Gastrocnemius medialis (tissue), 4 donors: ENCODE measurements at regions not wholly inside any gene's neighbourhood (a gene's known extent, or its start where the extent isn't known, plus 50 kb on each side); places are given as distances from the start of the nearest gene placed in this dataset.

Experiments used
- ATAC-seq, 2 donors: fragments of 150-250 bp; one replicate each; pipeline ENCODE4 v1.9.1; 2016
- DNase-seq, 2 donors: peaks; one replicate each; pipeline ENCODE4 v3.0.0-alpha.2; 2019
- H3K27ac ChIP-seq, 4 donors: fragments of 200-600 bp; sonication (generic); 1 replicate in 1 of 4; 2 replicates in 3 of 4; pipeline ENCODE4 v1.5.1; 2016 to 2018; ENCODE audit warnings: mild to moderate bottlenecking in 2 of 4, moderate library complexity in 1 of 4
- H3K27me3 ChIP-seq, 3 donors: fragments of 200-600 bp; sonication (generic) in 2 of 3; 1 replicate in 1 of 3; 2 replicates in 2 of 3; pipeline versions ENCODE4 v1.5.1 to v1.6.0; 2016 to 2019; ENCODE audit warnings: mild to moderate bottlenecking in 1 of 3, moderate library complexity in 1 of 3
- H3K36me3 ChIP-seq, 2 donors: fragments of 200-600 bp; sonication (generic) in 1 of 2; one replicate each; pipeline ENCODE4 v1.5.1; 2017 to 2018
- H3K4me1 ChIP-seq, 2 donors: fragments of 200-600 bp; sonication (generic) in 1 of 2; one replicate each; pipeline ENCODE4 v1.5.1; 2016 to 2017; ENCODE audit warnings: mild to moderate bottlenecking in 2 of 2
- H3K4me3 ChIP-seq, 4 donors: fragments of 200-600 bp; sonication (generic) in 3 of 4; 1 replicate in 1 of 4; 2 replicates in 3 of 4; pipeline ENCODE4 v1.5.1; 2016 to 2019; ENCODE audit warnings: mild to moderate bottlenecking in 2 of 4
- H3K9me3 ChIP-seq, 3 donors: fragments of 200-600 bp; sonication (generic) in 2 of 3; 1 replicate in 1 of 3; 2 replicates in 2 of 3; pipeline ENCODE4 v1.5.1; 2016 to 2019
- CTCF ChIP-seq, 5 experiments: fragments of 450-650 bp in 3 of 5; fragments of 200-600 bp in 2 of 5; sonication (generic) in 2 of 5; IDR thresholded peaks in 4 of 5; conservative IDR thresholded peaks in 1 of 5; 1 replicate in 4 of 5; 2 replicates in 1 of 5; pipeline ENCODE4 v1.5.1; 2016 to 2019; ENCODE audit warnings: antibody characterized with exemption in 5 of 5, mild to moderate bottlenecking in 3 of 5, moderate library complexity in 3 of 5
- POLR2A ChIP-seq, 2 donors: fragments of 450-650 bp; IDR thresholded peaks; one replicate each; pipeline ENCODE4 v1.6.1; 2017; ENCODE audit warnings: antibody characterized with exemption in 2 of 2, mild to moderate bottlenecking in 2 of 2, moderate library complexity in 2 of 2
- in situ Hi-C, 4 donors: fragments of 200-750 bp; cut with MboI; loops; one replicate each; pipeline versions ENCODE4 v1.15.0 to v1.8.0; 2017; ENCODE audit warnings: low sequenced_read_pairs in 4 of 4
- intact Hi-C: fragments of 100-400 bp; cut with DNase I; formaldehyde crosslinking; loops from one replicate; pipeline ENCODE4 v1.15.1; 2023; ENCODE audit warnings: low total_unique reads

- TF ChIP-seq POLR2A (IDR thresholded peaks at IDR 0.05) (no peak), CTCF (IDR thresholded peaks at IDR 0.05 in 4 of 5, conservative IDR thresholded peaks at IDR 0.05 in 1 of 5) (no peak)
- Histone ChIP-seq H3K36me3 (no peaks in the 10 kb centered on the region), H3K4me3 (no peak overlapping the region), H3K27ac (no peak overlapping the region), H3K4me1 (peaks cover 13 to 17% of the 10 kb centered on the region in 2 donors), H3K9me3 (no peaks in the 10 kb centered on the region), H3K27me3 (no peaks in the 10 kb centered on the region)
- DNase-seq (no peak), ATAC-seq (no peak)
- in situ Hi-C loops (no loop called here), intact Hi-C loops (no loop called here)
These were observed 83.8 kb downstream of the AXIN2 start for GRCh38 chr17:65477600-65477999.

GRCh38 chr17:65474660-65475059 lies 86.8 kb downstream of the AXIN2 start:
- TF ChIP-seq CTCF (IDR thresholded peaks at IDR 0.05 in 4 of 5, conservative IDR thresholded peaks at IDR 0.05 in 1 of 5) (no peak), POLR2A (IDR thresholded peaks at IDR 0.05) (no peak)
- in situ Hi-C loops, result no loop called here
- H3K27ac ChIP-seq, result no peak overlapping the region
- H3K4me1 ChIP-seq, result peaks cover 16 to 23% of the 10 kb centered on the region in 2 donors
- ATAC-seq, result no peak
- no peaks in the 10 kb centered on the region for H3K9me3 ChIP-seq
- H3K4me3 ChIP-seq, result no peak overlapping the region
- H3K36me3 ChIP-seq, result no peaks in the 10 kb centered on the region
- intact Hi-C loops, result no loop called here
- no peaks in the 10 kb centered on the region for H3K27me3 ChIP-seq
- DNase-seq, result no peak

- in situ Hi-C loops, result no loop called here
- ATAC-seq, result no peak
These were observed 87.5 kb downstream of the AXIN2 start for GRCh38 chr17:65473985-65474384.

GRCh38 chr17:65473363-65473762 lies 88.1 kb downstream of the AXIN2 start:
- Histone ChIP-seq H3K9me3 (no peaks in the 10 kb centered on the region), H3K36me3 (no peaks in the 10 kb centered on the region), H3K4me3 (no peak overlapping the region), H3K27me3 (no peaks in the 10 kb centered on the region), H3K4me1 (peaks cover 16 to 23% of the 10 kb centered on the region in 2 donors), H3K27ac (peak overlapping the region; percentile 68 to 88 (median 79))
- DNase-seq (peak in 1 of 2 donors; percentile 65), ATAC-seq (peak; percentile 66 to 78)
- intact Hi-C loops, result no loop called here
- TF ChIP-seq CTCF (IDR thresholded peaks at IDR 0.05 in 4 of 5, conservative IDR thresholded peaks at IDR 0.05 in 1 of 5) (no peak), POLR2A (IDR thresholded peaks at IDR 0.05) (no peak)
- in situ Hi-C loops, result no loop called here

More at GRCh38 chr17:65473985-65474384, 87.5 kb downstream of the AXIN2 start:
- no peak for TF ChIP-seq CTCF (IDR thresholded peaks at IDR 0.05 in 4 of 5, conservative IDR thresholded peaks at IDR 0.05 in 1 of 5)
- no peak for TF ChIP-seq POLR2A (IDR thresholded peaks at IDR 0.05)
- Histone ChIP-seq H3K36me3 (no peaks in the 10 kb centered on the region), H3K27me3 (no peaks in the 10 kb centered on the region), H3K4me1 (peaks cover 16 to 23% of the 10 kb centered on the region in 2 donors), H3K27ac (peak overlapping the region in 2 of 4 donors; percentile 80 to 88), H3K4me3 (no peak overlapping the region), H3K9me3 (no peaks in the 10 kb centered on the region)
- intact Hi-C loops, result no loop called here
- no peak for DNase-seq
